GM23338 (cell line): ENCODE measurements at regions not wholly inside any gene's neighbourhood (a gene's known extent, or its start where the extent isn't known, plus 50 kb on each side); places are given as distances from the start of the nearest gene placed in this dataset.

Experiments
- ATAC-seq: fragments of 200-7000 bp; cut with Tn5 transposase; 3 replicates; pipeline ENCODE4 v1.9.1; 2020
- DNase-seq: peaks from one replicate; pipeline ENCODE4 v3.0.0-alpha.2; 2015; ENCODE audit warnings: low spot score
- H2AFZ ChIP-seq: fragments of 200-600 bp; sonication (generic); 2 replicates; pipeline ENCODE4 v1.8.0; 2016; ENCODE audit warnings: antibody characterized with exemption, mild to moderate bottlenecking, moderate library complexity
- H3F3A ChIP-seq: fragments of 200-600 bp; sonication (generic); replicated peaks from 2 replicates; pipeline ENCODE4 v1.8.0; 2017; ENCODE audit warnings: antibody characterized with exemption, mixed run types, low read depth
- H3K27ac ChIP-seq: fragments of 200-600 bp; sonication (generic); 2 replicates; pipeline ENCODE4 v1.6.1; 2016; ENCODE audit warnings: low read depth
- H3K27me3 ChIP-seq: fragments of 200-600 bp; sonication (generic); 2 replicates; pipeline ENCODE4 v1.8.0; 2016; ENCODE audit warnings: mild to moderate bottlenecking, mixed run types, moderate library complexity; ENCODE audit not compliant: insufficient read depth
- H3K36me3 ChIP-seq: fragments of 200-600 bp; sonication (generic); 2 replicates; pipeline ENCODE4 v1.8.0; 2016; ENCODE audit warnings: mild to moderate bottlenecking; ENCODE audit not compliant: insufficient read depth
- H3K4me1 ChIP-seq: fragments of 200-600 bp; sonication (generic); 2 replicates; pipeline ENCODE4 v1.8.0; 2016; ENCODE audit warnings: mild to moderate bottlenecking, moderate library complexity; ENCODE audit not compliant: insufficient read depth
- H3K4me2 ChIP-seq: fragments of 200-600 bp; sonication (generic); 2 replicates; pipeline ENCODE4 v1.7.1; 2017; ENCODE audit warnings: mixed run types
- H3K4me3 ChIP-seq: fragments of 200-600 bp; sonication (generic); 2 replicates; pipeline ENCODE4 v1.6.1; 2016; ENCODE audit warnings: mixed run types
- H3K79me2 ChIP-seq: fragments of 200-600 bp; sonication (generic); replicated peaks from 2 replicates; pipeline ENCODE4 v1.8.0; 2017; ENCODE audit warnings: mild to moderate bottlenecking; ENCODE audit not compliant: insufficient read depth
- H3K9me2 ChIP-seq: fragments of 200-600 bp; sonication (generic); 2 replicates; pipeline ENCODE4 v1.8.0; 2017; ENCODE audit not compliant: insufficient read depth
- H4K20me1 ChIP-seq: fragments of 200-600 bp; sonication (generic); replicated peaks from 2 replicates; pipeline ENCODE4 v1.8.0; 2017; ENCODE audit warnings: mild to moderate bottlenecking; ENCODE audit not compliant: insufficient read depth
- H3K27ac Mint-ChIP-seq: 2 replicates; pipeline ENCODE4 v1.8.0; 2020; ENCODE audit warnings: inconsistent platforms, mild to moderate bottlenecking, moderate library complexity, mixed read lengths
- H3K27me3 Mint-ChIP-seq: 3 replicates; pipeline ENCODE4 v1.8.0; 2022; ENCODE audit warnings: low read depth, mild to moderate bottlenecking, moderate library complexity, mixed read lengths, inconsistent platforms; ENCODE audit not compliant: insufficient read depth, poor library complexity
- H3K36me3 Mint-ChIP-seq: 3 replicates; pipeline ENCODE4 v1.8.0; 2021; ENCODE audit warnings: low read depth, mild to moderate bottlenecking, inconsistent platforms, moderate library complexity, mixed read lengths
- H3K4me1 Mint-ChIP-seq: 3 replicates; pipeline ENCODE4 v1.8.0; 2020; ENCODE audit warnings: mild to moderate bottlenecking, inconsistent platforms, mixed read lengths
- H3K4me3 Mint-ChIP-seq: 3 replicates; pipeline ENCODE4 v1.8.0; 2021; ENCODE audit warnings: moderate library complexity, mild to moderate bottlenecking, inconsistent platforms, mixed read lengths
- H3K9me3 Mint-ChIP-seq: 3 replicates; pipeline ENCODE4 v1.8.0; 2020; ENCODE audit warnings: moderate library complexity, mild to moderate bottlenecking, inconsistent platforms, mixed read lengths
- CREB1 ChIP-seq: fragments of 250-450 bp; sonication (Bioruptor Pico); IDR thresholded peaks from 2 replicates; pipeline ENCODE4 v1.5.0; 2020; ENCODE audit warnings: low read depth, mild to moderate bottlenecking, moderate library complexity
- ETS1 ChIP-seq: IDR thresholded peaks from 2 replicates; pipeline ENCODE4 v1.6.1; 2016; ENCODE audit warnings: antibody characterized with exemption
- EZH2 ChIP-seq: fragments of 200-600 bp; sonication (generic); IDR thresholded peaks from one replicate; pipeline ENCODE4 v1.8.0; 2017; ENCODE audit warnings: antibody characterized with exemption, mild to moderate bottlenecking, low read depth; ENCODE audit not compliant: unreplicated experiment
- EZH2phosphoT487 ChIP-seq: fragments of 200-600 bp; sonication (generic); IDR thresholded peaks from one replicate; pipeline ENCODE4 v1.8.1; 2018; ENCODE audit warnings: antibody characterized with exemption; ENCODE audit not compliant: unreplicated experiment
- JUNB ChIP-seq: IDR thresholded peaks from one replicate; pipeline ENCODE4 v1.6.1; 2016; ENCODE audit warnings: antibody characterized with exemption; ENCODE audit not compliant: unreplicated experiment
- ZNF114 ChIP-seq: fragments of 250-450 bp; sonication (Bioruptor Pico); IDR thresholded peaks from 2 replicates; pipeline ENCODE4 v1.5.0; 2020; ENCODE audit warnings: mild to moderate bottlenecking, moderate library complexity
- ZNF331 ChIP-seq: fragments of 250-450 bp; sonication (Bioruptor Pico); IDR thresholded peaks from 2 replicates; pipeline ENCODE4 v1.5.0; 2020; ENCODE audit warnings: low read depth, mild to moderate bottlenecking, moderate library complexity
- TF ChIP-seq, protein P1 (sequence below): fragments of 250-450 bp; sonication (Bioruptor Pico); IDR thresholded peaks from 2 replicates; pipeline ENCODE4 v1.5.0; 2020; ENCODE audit warnings: mild to moderate bottlenecking, moderate library complexity
- TF ChIP-seq, protein P2 (sequence below), 2 experiments: fragments of 200-600 bp in 1 of 2; sonication (generic) in 1 of 2; conservative IDR thresholded peaks; 2 replicates each; pipeline versions ENCODE4 v1.5.1 to v1.6.1; 2016 to 2017; ENCODE audit warnings: antibody characterized with exemption in 2 of 2, low read depth in 2 of 2, mild to moderate bottlenecking in 2 of 2, moderate library complexity in 1 of 2
- TF ChIP-seq, protein P3 (sequence below): IDR thresholded peaks from one replicate; pipeline ENCODE4 v1.6.1; 2018; ENCODE audit warnings: antibody characterized with exemption; ENCODE audit not compliant: unreplicated experiment

DNA sequence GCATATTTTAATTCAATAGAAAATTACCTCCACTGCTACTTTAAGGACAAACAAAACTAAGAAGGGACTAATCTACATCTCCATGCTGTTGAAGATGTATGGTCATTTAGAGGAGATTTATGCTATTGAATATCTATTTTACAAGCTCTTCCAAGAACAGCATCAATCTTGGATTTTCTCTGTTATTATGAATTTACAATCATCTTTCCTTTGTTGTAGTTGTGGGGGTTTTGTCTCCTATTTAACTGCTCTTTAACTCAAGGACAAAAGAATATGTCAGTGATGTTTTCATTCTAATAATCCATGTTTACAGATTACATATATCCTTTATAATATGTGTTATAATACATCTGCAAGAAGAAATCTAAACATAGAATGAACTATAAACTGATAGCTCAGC is 907.8 kb downstream of the ROBO2 start:
- Mint-ChIP-seq H3K4me1 (no peaks in the 10 kb centered on the region), H3K9me3 (peaks cover 5% of the 10 kb centered on the region; the same call in 1 of the 3 replicates), H3K36me3 (no peaks in the 10 kb centered on the region), H3K27ac (no peak overlapping the region), H3K27me3 (no peaks in the 10 kb centered on the region), H3K4me3 (no peak overlapping the region)
- no peak for ATAC-seq
- Histone ChIP-seq H3K4me1 (no peaks in the 10 kb centered on the region), H3K27ac (no peak overlapping the region), H3K9me2 (no peaks in the 10 kb centered on the region), H3K4me3 (no peak overlapping the region), H3K36me3 (no peaks in the 10 kb centered on the region), H4K20me1 (no peaks in the 10 kb centered on the region), H3F3A (no peaks in the 10 kb centered on the region), H3K79me2 (no peaks in the 10 kb centered on the region), H2AFZ (no peak overlapping the region), H3K27me3 (no peaks in the 10 kb centered on the region), H3K4me2 (no peak overlapping the region)
- TF ChIP-seq, protein P1, sequence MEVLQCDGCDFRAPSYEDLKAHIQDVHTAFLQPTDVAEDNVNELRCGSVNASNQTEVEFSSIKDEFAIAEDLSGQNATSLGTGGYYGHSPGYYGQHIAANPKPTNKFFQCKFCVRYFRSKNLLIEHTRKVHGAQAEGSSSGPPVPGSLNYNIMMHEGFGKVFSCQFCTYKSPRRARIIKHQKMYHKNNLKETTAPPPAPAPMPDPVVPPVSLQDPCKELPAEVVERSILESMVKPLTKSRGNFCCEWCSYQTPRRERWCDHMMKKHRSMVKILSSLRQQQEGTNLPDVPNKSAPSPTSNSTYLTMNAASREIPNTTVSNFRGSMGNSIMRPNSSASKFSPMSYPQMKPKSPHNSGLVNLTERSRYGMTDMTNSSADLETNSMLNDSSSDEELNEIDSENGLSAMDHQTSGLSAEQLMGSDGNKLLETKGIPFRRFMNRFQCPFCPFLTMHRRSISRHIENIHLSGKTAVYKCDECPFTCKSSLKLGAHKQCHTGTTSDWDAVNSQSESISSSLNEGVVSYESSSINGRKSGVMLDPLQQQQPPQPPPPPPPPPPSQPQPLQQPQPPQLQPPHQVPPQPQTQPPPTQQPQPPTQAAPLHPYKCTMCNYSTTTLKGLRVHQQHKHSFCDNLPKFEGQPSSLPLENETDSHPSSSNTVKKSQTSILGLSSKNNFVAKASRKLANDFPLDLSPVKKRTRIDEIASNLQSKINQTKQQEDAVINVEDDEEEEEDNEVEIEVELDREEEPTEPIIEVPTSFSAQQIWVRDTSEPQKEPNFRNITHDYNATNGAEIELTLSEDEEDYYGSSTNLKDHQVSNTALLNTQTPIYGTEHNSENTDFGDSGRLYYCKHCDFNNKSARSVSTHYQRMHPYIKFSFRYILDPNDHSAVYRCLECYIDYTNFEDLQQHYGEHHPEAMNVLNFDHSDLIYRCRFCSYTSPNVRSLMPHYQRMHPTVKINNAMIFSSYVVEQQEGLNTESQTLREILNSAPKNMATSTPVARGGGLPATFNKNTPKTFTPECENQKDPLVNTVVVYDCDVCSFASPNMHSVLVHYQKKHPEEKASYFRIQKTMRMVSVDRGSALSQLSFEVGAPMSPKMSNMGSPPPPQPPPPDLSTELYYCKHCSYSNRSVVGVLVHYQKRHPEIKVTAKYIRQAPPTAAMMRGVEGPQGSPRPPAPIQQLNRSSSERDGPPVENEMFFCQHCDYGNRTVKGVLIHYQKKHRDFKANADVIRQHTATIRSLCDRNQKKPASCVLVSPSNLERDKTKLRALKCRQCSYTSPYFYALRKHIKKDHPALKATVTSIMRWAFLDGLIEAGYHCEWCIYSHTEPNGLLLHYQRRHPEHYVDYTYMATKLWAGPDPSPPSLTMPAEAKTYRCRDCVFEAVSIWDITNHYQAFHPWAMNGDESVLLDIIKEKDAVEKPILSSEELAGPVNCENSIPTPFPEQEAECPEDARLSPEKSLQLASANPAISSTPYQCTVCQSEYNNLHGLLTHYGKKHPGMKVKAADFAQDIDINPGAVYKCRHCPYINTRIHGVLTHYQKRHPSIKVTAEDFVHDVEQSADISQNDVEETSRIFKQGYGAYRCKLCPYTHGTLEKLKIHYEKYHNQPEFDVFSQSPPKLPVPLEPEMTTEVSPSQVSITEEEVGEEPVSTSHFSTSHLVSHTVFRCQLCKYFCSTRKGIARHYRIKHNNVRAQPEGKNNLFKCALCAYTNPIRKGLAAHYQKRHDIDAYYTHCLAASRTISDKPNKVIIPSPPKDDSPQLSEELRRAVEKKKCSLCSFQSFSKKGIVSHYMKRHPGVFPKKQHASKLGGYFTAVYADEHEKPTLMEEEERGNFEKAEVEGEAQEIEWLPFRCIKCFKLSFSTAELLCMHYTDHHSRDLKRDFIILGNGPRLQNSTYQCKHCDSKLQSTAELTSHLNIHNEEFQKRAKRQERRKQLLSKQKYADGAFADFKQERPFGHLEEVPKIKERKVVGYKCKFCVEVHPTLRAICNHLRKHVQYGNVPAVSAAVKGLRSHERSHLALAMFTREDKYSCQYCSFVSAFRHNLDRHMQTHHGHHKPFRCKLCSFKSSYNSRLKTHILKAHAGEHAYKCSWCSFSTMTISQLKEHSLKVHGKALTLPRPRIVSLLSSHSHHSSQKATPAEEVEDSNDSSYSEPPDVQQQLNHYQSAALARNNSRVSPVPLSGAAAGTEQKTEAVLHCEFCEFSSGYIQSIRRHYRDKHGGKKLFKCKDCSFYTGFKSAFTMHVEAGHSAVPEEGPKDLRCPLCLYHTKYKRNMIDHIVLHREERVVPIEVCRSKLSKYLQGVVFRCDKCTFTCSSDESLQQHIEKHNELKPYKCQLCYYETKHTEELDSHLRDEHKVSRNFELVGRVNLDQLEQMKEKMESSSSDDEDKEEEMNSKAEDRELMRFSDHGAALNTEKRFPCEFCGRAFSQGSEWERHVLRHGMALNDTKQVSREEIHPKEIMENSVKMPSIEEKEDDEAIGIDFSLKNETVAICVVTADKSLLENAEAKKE: no peak
- TF ChIP-seq EZH2 (no peak), EZH2phosphoT487 (no peak), ETS1 (no peak), ZNF114 (no peak), JUNB (no peak), CREB1 (CRISPR knock-in tag) (no peak), ZNF331 (CRISPR knock-in tag) (no peak)
- TF ChIP-seq, protein P2, sequence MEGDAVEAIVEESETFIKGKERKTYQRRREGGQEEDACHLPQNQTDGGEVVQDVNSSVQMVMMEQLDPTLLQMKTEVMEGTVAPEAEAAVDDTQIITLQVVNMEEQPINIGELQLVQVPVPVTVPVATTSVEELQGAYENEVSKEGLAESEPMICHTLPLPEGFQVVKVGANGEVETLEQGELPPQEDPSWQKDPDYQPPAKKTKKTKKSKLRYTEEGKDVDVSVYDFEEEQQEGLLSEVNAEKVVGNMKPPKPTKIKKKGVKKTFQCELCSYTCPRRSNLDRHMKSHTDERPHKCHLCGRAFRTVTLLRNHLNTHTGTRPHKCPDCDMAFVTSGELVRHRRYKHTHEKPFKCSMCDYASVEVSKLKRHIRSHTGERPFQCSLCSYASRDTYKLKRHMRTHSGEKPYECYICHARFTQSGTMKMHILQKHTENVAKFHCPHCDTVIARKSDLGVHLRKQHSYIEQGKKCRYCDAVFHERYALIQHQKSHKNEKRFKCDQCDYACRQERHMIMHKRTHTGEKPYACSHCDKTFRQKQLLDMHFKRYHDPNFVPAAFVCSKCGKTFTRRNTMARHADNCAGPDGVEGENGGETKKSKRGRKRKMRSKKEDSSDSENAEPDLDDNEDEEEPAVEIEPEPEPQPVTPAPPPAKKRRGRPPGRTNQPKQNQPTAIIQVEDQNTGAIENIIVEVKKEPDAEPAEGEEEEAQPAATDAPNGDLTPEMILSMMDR (conservative IDR thresholded peaks at IDR 0.05; ENCODE audit: low read depth in 2 of 2): no peak
- TF ChIP-seq, protein P3, sequence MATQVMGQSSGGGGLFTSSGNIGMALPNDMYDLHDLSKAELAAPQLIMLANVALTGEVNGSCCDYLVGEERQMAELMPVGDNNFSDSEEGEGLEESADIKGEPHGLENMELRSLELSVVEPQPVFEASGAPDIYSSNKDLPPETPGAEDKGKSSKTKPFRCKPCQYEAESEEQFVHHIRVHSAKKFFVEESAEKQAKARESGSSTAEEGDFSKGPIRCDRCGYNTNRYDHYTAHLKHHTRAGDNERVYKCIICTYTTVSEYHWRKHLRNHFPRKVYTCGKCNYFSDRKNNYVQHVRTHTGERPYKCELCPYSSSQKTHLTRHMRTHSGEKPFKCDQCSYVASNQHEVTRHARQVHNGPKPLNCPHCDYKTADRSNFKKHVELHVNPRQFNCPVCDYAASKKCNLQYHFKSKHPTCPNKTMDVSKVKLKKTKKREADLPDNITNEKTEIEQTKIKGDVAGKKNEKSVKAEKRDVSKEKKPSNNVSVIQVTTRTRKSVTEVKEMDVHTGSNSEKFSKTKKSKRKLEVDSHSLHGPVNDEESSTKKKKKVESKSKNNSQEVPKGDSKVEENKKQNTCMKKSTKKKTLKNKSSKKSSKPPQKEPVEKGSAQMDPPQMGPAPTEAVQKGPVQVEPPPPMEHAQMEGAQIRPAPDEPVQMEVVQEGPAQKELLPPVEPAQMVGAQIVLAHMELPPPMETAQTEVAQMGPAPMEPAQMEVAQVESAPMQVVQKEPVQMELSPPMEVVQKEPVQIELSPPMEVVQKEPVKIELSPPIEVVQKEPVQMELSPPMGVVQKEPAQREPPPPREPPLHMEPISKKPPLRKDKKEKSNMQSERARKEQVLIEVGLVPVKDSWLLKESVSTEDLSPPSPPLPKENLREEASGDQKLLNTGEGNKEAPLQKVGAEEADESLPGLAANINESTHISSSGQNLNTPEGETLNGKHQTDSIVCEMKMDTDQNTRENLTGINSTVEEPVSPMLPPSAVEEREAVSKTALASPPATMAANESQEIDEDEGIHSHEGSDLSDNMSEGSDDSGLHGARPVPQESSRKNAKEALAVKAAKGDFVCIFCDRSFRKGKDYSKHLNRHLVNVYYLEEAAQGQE: no peak
- DNase-seq: no peak
